ENCODE measurements at regions not wholly inside any gene's neighbourhood (a gene's known extent, or its start where the extent isn't known, plus 50 kb on each side); places are given as distances from the start of the nearest gene placed in this dataset.

- DNase-seq, result no peak
These were observed 299.0 kb downstream of the FBXO15 start for GRCh38 chr18:73848656-73849055.

GRCh38 chr18:73843455-73843854 is 304.2 kb downstream of the FBXO15 start:
- no peak for DNase-seq

- DNase-seq, result peak; percentile 21
These were observed 304.7 kb downstream of the FBXO15 start for GRCh38 chr18:73842795-73843394.

- DNase-seq, result no peak
These were observed 306.0 kb downstream of the FBXO15 start for GRCh38 chr18:73841661-73842060.

- DNase-seq, result no peak
These were observed 307.2 kb downstream of the FBXO15 start for GRCh38 chr18:73840319-73840945.

- DNase-seq, result no peak
These were observed 308.2 kb downstream of the FBXO15 start for GRCh38 chr18:73839441-73839840.

- no peak for DNase-seq
These were observed 309.5 kb downstream of the FBXO15 start for GRCh38 chr18:73838107-73838506.

- no peak for DNase-seq
These were observed 311.8 kb downstream of the FBXO15 start for GRCh38 chr18:73835656-73836364.

GRCh38 chr18:73835039-73835438 is 312.6 kb downstream of the FBXO15 start:
- DNase-seq, result no peak

GRCh38 chr18:73831688-73832087 is 315.9 kb downstream of the FBXO15 start:
- no peak for DNase-seq

GRCh38 chr18:73829146-73829545 is 318.5 kb downstream of the FBXO15 start:
- DNase-seq, result no peak

- no peak for DNase-seq
These were observed 319.8 kb downstream of the FBXO15 start for GRCh38 chr18:73827801-73828200.

- no peak for DNase-seq
These were observed 321.5 kb downstream of the FBXO15 start for GRCh38 chr18:73826098-73826497.

- no peak for DNase-seq
These were observed 323.0 kb downstream of the FBXO15 start for GRCh38 chr18:73824671-73825070.

- DNase-seq, result no peak
These were observed 335.2 kb downstream of the FBXO15 start for GRCh38 chr18:73812423-73812822.

- DNase-seq, result no peak
These were observed 340.0 kb downstream of the FBXO15 start for GRCh38 chr18:73807551-73808192.

- DNase-seq, result no peak
These were observed 341.6 kb downstream of the FBXO15 start for GRCh38 chr18:73805991-73806390.

GRCh38 chr18:73797419-73797818 is 350.2 kb downstream of the FBXO15 start:
- no peak for DNase-seq

GRCh38 chr18:73793386-73793785 is 354.2 kb downstream of the FBXO15 start:
- no peak for DNase-seq

- no peak for DNase-seq
These were observed 356.6 kb downstream of the FBXO15 start for GRCh38 chr18:73791081-73791480.

GRCh38 chr18:73790587-73790986 is 357.0 kb downstream of the FBXO15 start:
- DNase-seq, result no peak

- no peak for DNase-seq
These were observed 360.3 kb downstream of the FBXO15 start for GRCh38 chr18:73787316-73787715.

GRCh38 chr18:73785300-73785699 is 362.3 kb downstream of the FBXO15 start:
- no peak for DNase-seq

- DNase-seq, result no peak
These were observed 362.8 kb downstream of the FBXO15 start for GRCh38 chr18:73784853-73785252.
